ENCODE measurements at regions not wholly inside any gene's neighbourhood (a gene's known extent, or its start where the extent isn't known, plus 50 kb on each side); places are given as distances from the start of the nearest gene placed in this dataset.

- DNase-seq (ENCODE audit: low read depth): peak; percentile 49
- Mint-ChIP-seq H3K27ac (ENCODE audit: unreplicated experiment) (no peak overlapping the region), H3K27me3 (ENCODE audit: low read depth, unreplicated experiment) (no peaks in the 10 kb centered on the region), H3K4me3 (ENCODE audit: unreplicated experiment) (no peak overlapping the region), H3K9me3 (ENCODE audit: unreplicated experiment) (peaks cover 2% of the 10 kb centered on the region), H3K36me3 (ENCODE audit: low read depth, unreplicated experiment) (no peaks in the 10 kb centered on the region), H3K4me1 (ENCODE audit: low read depth, unreplicated experiment) (no peaks in the 10 kb centered on the region)
- no peak overlapping the region for H3K9ac ChIP-seq (ENCODE audit: low read length)
- H2AFZ ChIP-seq (ENCODE audit: low read depth, low read length): no peak overlapping the region
- no peaks in the 10 kb centered on the region for H3K36me3 ChIP-seq (ENCODE audit: insufficient read depth, low read length)
- H3K4me2 ChIP-seq (ENCODE audit: low read length): no peak overlapping the region
- no peak for FAIRE-seq
- no peaks in the 10 kb centered on the region for H4K20me1 ChIP-seq (ENCODE audit: insufficient read depth, low read length)
- H3K27ac ChIP-seq (ENCODE audit: low read depth, low read length): no peak overlapping the region
- H3K9me3 ChIP-seq (ENCODE audit: insufficient read depth, low read depth, low read length): no peaks in the 10 kb centered on the region
- H3K4me1 ChIP-seq (ENCODE audit: insufficient read depth, low read length): no peaks in the 10 kb centered on the region
- no peaks in the 10 kb centered on the region for H3K27me3 ChIP-seq (ENCODE audit: insufficient read depth, low read length)
- H3K79me2 ChIP-seq (ENCODE audit: insufficient read depth, low read length): no peaks in the 10 kb centered on the region
- TF ChIP-seq EZH2 (IDR thresholded peaks at IDR 0.05; ENCODE audit: insufficient read depth, low read length) (no peak), CTCF (IDR thresholded peaks at IDR 0.05; ENCODE audit: insufficient read depth, low read depth, low read length) (no peak)
- no peak overlapping the region for H3K4me3 ChIP-seq (ENCODE audit: insufficient read depth, low read depth, low read length)
Measured at GRCh38 chr3:175951047-175951694, 1092.0 kb downstream of the NAALADL2 start.

- H3K79me2 ChIP-seq (ENCODE audit: insufficient read depth, low read length): no peaks in the 10 kb centered on the region
- no peaks in the 10 kb centered on the region for H3K9me3 ChIP-seq (ENCODE audit: insufficient read depth, low read depth, low read length)
- Mint-ChIP-seq H3K4me3 (ENCODE audit: unreplicated experiment) (no peak overlapping the region), H3K4me1 (ENCODE audit: low read depth, unreplicated experiment) (no peaks in the 10 kb centered on the region), H3K36me3 (ENCODE audit: low read depth, unreplicated experiment) (no peaks in the 10 kb centered on the region), H3K27me3 (ENCODE audit: low read depth, unreplicated experiment) (no peaks in the 10 kb centered on the region), H3K27ac (ENCODE audit: unreplicated experiment) (no peak overlapping the region), H3K9me3 (ENCODE audit: unreplicated experiment) (peaks cover 7% of the 10 kb centered on the region)
- DNase-seq (ENCODE audit: low read depth) (no peak), FAIRE-seq (no peak)
- no peaks in the 10 kb centered on the region for H3K4me1 ChIP-seq (ENCODE audit: insufficient read depth, low read length)
- no peak overlapping the region for H3K4me3 ChIP-seq (ENCODE audit: insufficient read depth, low read depth, low read length)
- no peaks in the 10 kb centered on the region for H4K20me1 ChIP-seq (ENCODE audit: insufficient read depth, low read length)
- H3K36me3 ChIP-seq (ENCODE audit: insufficient read depth, low read length): no peaks in the 10 kb centered on the region
- no peak overlapping the region for H3K27ac ChIP-seq (ENCODE audit: low read depth, low read length)
- no peak overlapping the region for H2AFZ ChIP-seq (ENCODE audit: low read depth, low read length)
- H3K9ac ChIP-seq (ENCODE audit: low read length): no peak overlapping the region
- H3K27me3 ChIP-seq (ENCODE audit: insufficient read depth, low read length): no peaks in the 10 kb centered on the region
- no peak overlapping the region for H3K4me2 ChIP-seq (ENCODE audit: low read length)
- TF ChIP-seq CTCF (IDR thresholded peaks at IDR 0.05; ENCODE audit: insufficient read depth, low read depth, low read length) (no peak), EZH2 (IDR thresholded peaks at IDR 0.05; ENCODE audit: insufficient read depth, low read length) (no peak)
Measured at GRCh38 chr3:175948041-175948440, 1088.9 kb downstream of the NAALADL2 start.

GRCh38 chr3:175941352-175941751, 1082.2 kb downstream of the NAALADL2 start:
- Histone ChIP-seq H3K27ac (ENCODE audit: low read depth, low read length) (no peak overlapping the region), H3K4me2 (ENCODE audit: low read length) (no peak overlapping the region), H2AFZ (ENCODE audit: low read depth, low read length) (peak overlapping the region; percentile 2), H3K9me3 (ENCODE audit: insufficient read depth, low read depth, low read length) (peaks cover 6% of the 10 kb centered on the region), H3K27me3 (ENCODE audit: insufficient read depth, low read length) (no peaks in the 10 kb centered on the region), H4K20me1 (ENCODE audit: insufficient read depth, low read length) (no peaks in the 10 kb centered on the region), H3K36me3 (ENCODE audit: insufficient read depth, low read length) (no peaks in the 10 kb centered on the region), H3K4me3 (ENCODE audit: insufficient read depth, low read depth, low read length) (no peak overlapping the region), H3K79me2 (ENCODE audit: insufficient read depth, low read length) (no peaks in the 10 kb centered on the region), H3K9ac (ENCODE audit: low read length) (no peak overlapping the region), H3K4me1 (ENCODE audit: insufficient read depth, low read length) (no peaks in the 10 kb centered on the region)
- Mint-ChIP-seq H3K27me3 (ENCODE audit: low read depth, unreplicated experiment) (no peaks in the 10 kb centered on the region), H3K4me3 (ENCODE audit: unreplicated experiment) (no peak overlapping the region), H3K4me1 (ENCODE audit: low read depth, unreplicated experiment) (peaks cover 5% of the 10 kb centered on the region), H3K27ac (ENCODE audit: unreplicated experiment) (no peak overlapping the region), H3K9me3 (ENCODE audit: unreplicated experiment) (peaks cover 20% of the 10 kb centered on the region), H3K36me3 (ENCODE audit: low read depth, unreplicated experiment) (no peaks in the 10 kb centered on the region)
- FAIRE-seq (no peak), DNase-seq (ENCODE audit: low read depth) (no peak)
- TF ChIP-seq CTCF (IDR thresholded peaks at IDR 0.05; ENCODE audit: insufficient read depth, low read depth, low read length) (peak; percentile 31), EZH2 (IDR thresholded peaks at IDR 0.05; ENCODE audit: insufficient read depth, low read length) (no peak)

All from astrocyte (in vitro differentiated cells and primary cell).